ENCODE measurements at regions not wholly inside any gene's neighbourhood (a gene's known extent, or its start where the extent isn't known, plus 50 kb on each side); places are given as distances from the start of the nearest gene placed in this dataset.

DNA sequence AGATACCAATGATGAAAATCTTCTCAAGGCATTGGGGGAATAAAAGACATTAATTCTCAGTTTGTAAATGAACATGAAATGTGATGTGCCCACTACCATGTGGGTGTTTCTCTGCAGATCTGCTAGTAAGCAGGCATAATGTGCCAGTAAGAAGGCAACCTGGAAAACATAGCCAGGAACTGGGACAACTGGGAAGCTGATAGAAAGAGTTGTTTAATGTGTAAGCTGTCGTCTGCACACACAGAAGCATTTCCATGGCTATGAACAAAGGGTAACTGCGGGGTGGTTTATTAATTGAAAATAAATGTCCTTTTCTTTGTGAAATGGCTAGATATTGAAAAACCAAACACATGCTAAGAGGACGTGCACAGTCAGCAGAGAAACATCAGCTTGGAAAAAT lies 52.0 kb downstream of the ZC3H11B start:
- H3K4me1 ChIP-seq (ENCODE audit: control insufficient read depth, insufficient read depth, low read length): no peaks in the 10 kb centered on the region
- no peaks in the 10 kb centered on the region for H3K27me3 ChIP-seq (ENCODE audit: control insufficient read depth, insufficient read depth, low read length)
- ATAC-seq (no peak), DNase-seq (no peak)
- intact Hi-C loops (cut with micrococcal nuclease): no loop called here
- H3K27ac Mint-ChIP-seq: no peak overlapping the region
- H3K36me3 ChIP-seq (ENCODE audit: control insufficient read depth, insufficient read depth, low read length): no peaks in the 10 kb centered on the region
- H3K27me3 Mint-ChIP-seq (ENCODE audit: low read depth in 2 of 2): no peaks in the 10 kb centered on the region
- TF ChIP-seq CTCF (IDR thresholded peaks at IDR 0.05): no peak
- 66% methylated on average over 3 of the region's 3 CpGs for WGBS (ENCODE audit: insufficient coverage)
- no peaks in the 10 kb centered on the region for H3K36me3 Mint-ChIP-seq
- H3K27ac ChIP-seq (ENCODE audit: low read length): no peak overlapping the region
- H3K4me3 Mint-ChIP-seq: no peak overlapping the region
- peaks cover 0 to 2% of the 10 kb centered on the region in 2 donors for H3K9me3 Mint-ChIP-seq
- H3K4me3 ChIP-seq (ENCODE audit: low read length): no peak overlapping the region
- H3K4me1 Mint-ChIP-seq: no peaks in the 10 kb centered on the region
- no peaks in the 10 kb centered on the region for H3K9me3 ChIP-seq (ENCODE audit: control insufficient read depth, insufficient read depth, low read length)

GRCh38 chr1:219559899-219560298 lies 53.0 kb downstream of the ZC3H11B start:
- DNase-seq (no peak), ATAC-seq (no peak)
- Mint-ChIP-seq H3K36me3 (no peaks in the 10 kb centered on the region), H3K9me3 (peaks cover 0 to 2% of the 10 kb centered on the region in 2 donors), H3K4me3 (no peak overlapping the region), H3K27ac (no peak overlapping the region), H3K27me3 (ENCODE audit: low read depth in 2 of 2) (no peaks in the 10 kb centered on the region), H3K4me1 (no peaks in the 10 kb centered on the region)
- no peak for TF ChIP-seq CTCF (IDR thresholded peaks at IDR 0.05)
- no peaks in the 10 kb centered on the region for H3K4me1 ChIP-seq (ENCODE audit: control insufficient read depth, insufficient read depth, low read length)
- H3K27ac ChIP-seq (ENCODE audit: low read length): no peak overlapping the region
- H3K27me3 ChIP-seq (ENCODE audit: control insufficient read depth, insufficient read depth, low read length): no peaks in the 10 kb centered on the region
- H3K4me3 ChIP-seq (ENCODE audit: low read length): no peak overlapping the region
- 97% methylated on average over 4 of the region's 4 CpGs for WGBS (ENCODE audit: insufficient coverage)
- intact Hi-C loops (cut with micrococcal nuclease): no loop called here
- no peaks in the 10 kb centered on the region for H3K36me3 ChIP-seq (ENCODE audit: control insufficient read depth, insufficient read depth, low read length)
- no peaks in the 10 kb centered on the region for H3K9me3 ChIP-seq (ENCODE audit: control insufficient read depth, insufficient read depth, low read length)

GRCh38 chr1:219555806-219556205 lies 57.1 kb downstream of the ZC3H11B start:
- peaks cover 0 to 6% of the 10 kb centered on the region in 2 donors for H3K9me3 Mint-ChIP-seq
- no peak for TF ChIP-seq CTCF (IDR thresholded peaks at IDR 0.05)
- Histone ChIP-seq H3K27ac (ENCODE audit: low read length) (no peak overlapping the region), H3K4me3 (ENCODE audit: low read length) (no peak overlapping the region), H3K36me3 (ENCODE audit: control insufficient read depth, insufficient read depth, low read length) (no peaks in the 10 kb centered on the region), H3K4me1 (ENCODE audit: control insufficient read depth, insufficient read depth, low read length) (no peaks in the 10 kb centered on the region), H3K27me3 (ENCODE audit: control insufficient read depth, insufficient read depth, low read length) (no peaks in the 10 kb centered on the region), H3K9me3 (ENCODE audit: control insufficient read depth, insufficient read depth, low read length) (no peaks in the 10 kb centered on the region)
- intact Hi-C loops (cut with micrococcal nuclease): no loop called here
- ATAC-seq: no peak
- H3K4me3 Mint-ChIP-seq: no peak overlapping the region
- no peaks in the 10 kb centered on the region for H3K36me3 Mint-ChIP-seq
- no peak overlapping the region for H3K27ac Mint-ChIP-seq
- no peaks in the 10 kb centered on the region for H3K4me1 Mint-ChIP-seq
- no peak for DNase-seq
- 48% methylated on average over 2 of the region's 2 CpGs for WGBS (ENCODE audit: insufficient coverage)
- no peaks in the 10 kb centered on the region for H3K27me3 Mint-ChIP-seq (ENCODE audit: low read depth in 2 of 2)

DNA sequence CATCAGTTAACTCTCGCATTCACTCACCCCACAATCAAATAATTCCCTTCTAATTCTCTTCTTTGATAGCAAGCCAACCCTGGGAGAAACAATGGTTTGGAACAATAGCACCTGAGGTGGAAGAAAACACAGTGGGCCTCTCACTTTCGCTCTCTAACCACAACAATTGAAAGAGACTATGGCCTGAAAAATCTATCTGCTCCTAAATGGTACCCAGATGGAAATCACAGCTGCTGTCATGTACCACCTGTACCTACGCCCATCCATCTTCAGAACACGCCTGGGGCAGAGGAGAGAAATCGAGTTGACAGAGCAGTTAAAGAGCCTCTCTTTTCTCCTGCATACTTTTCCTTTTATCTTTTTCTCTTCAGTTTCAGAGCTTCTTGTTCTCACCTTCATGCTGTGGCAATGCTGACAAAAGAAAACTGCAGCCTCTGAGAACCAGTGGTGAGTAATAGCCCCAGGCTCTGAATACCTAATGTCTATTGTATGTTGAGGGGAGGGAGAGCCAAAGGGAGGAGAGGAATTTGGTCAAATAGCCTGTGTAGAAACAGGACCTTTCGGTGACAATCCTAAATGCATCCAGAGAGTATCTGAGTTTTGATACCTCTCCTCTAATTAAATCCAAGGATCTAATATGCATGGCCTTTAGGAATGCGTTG lies 57.7 kb downstream of the ZC3H11B start:
- intact Hi-C loops (cut with micrococcal nuclease): no loop called here
- H3K4me1 Mint-ChIP-seq: no peaks in the 10 kb centered on the region
- no peaks in the 10 kb centered on the region for H3K27me3 Mint-ChIP-seq (ENCODE audit: low read depth in 2 of 2)
- no peaks in the 10 kb centered on the region for H3K4me1 ChIP-seq (ENCODE audit: control insufficient read depth, insufficient read depth, low read length)
- H3K9me3 Mint-ChIP-seq: peaks cover 0 to 6% of the 10 kb centered on the region in 2 donors
- no peaks in the 10 kb centered on the region for H3K36me3 Mint-ChIP-seq
- TF ChIP-seq CTCF (IDR thresholded peaks at IDR 0.05): no peak
- H3K27ac ChIP-seq (ENCODE audit: low read length): no peak overlapping the region
- H3K4me3 ChIP-seq (ENCODE audit: low read length): no peak overlapping the region
- no peaks in the 10 kb centered on the region for H3K27me3 ChIP-seq (ENCODE audit: control insufficient read depth, insufficient read depth, low read length)
- H3K4me3 Mint-ChIP-seq: no peak overlapping the region
- H3K9me3 ChIP-seq (ENCODE audit: control insufficient read depth, insufficient read depth, low read length): no peaks in the 10 kb centered on the region
- H3K36me3 ChIP-seq (ENCODE audit: control insufficient read depth, insufficient read depth, low read length): no peaks in the 10 kb centered on the region
- DNase-seq (no peak), ATAC-seq (no peak)
- WGBS (ENCODE audit: insufficient coverage): 77% methylated on average over 7 of the region's 7 CpGs
- no peak overlapping the region for H3K27ac Mint-ChIP-seq

Data from natural killer cell (primary cell).